Karpas-422 (cell line): ENCODE measurements at regions not wholly inside any gene's neighbourhood (a gene's known extent, or its start where the extent isn't known, plus 50 kb on each side); places are given as distances from the start of the nearest gene placed in this dataset.
"Not testable (repeated sequence)": the region's sequence is repeated elsewhere in the genome, so short reads cannot be mapped to it uniquely, and the experiment has no call there.

Source experiments
- DNase-seq: peaks from one replicate; pipeline ENCODE4 v3.0.0-alpha.2; 2015
- H2AFZ ChIP-seq: fragments of 200-600 bp; sonication (generic); 2 replicates; pipeline ENCODE4 v1.6.1; 2014; ENCODE audit warnings: antibody characterized with exemption, low read length, mixed read lengths
- H3K27ac ChIP-seq: fragments of 200-600 bp; sonication (generic); 2 replicates; pipeline ENCODE4 v1.5.1; 2014; ENCODE audit warnings: mild to moderate bottlenecking, low read length, moderate library complexity
- H3K27me3 ChIP-seq: fragments of 200-600 bp; sonication (generic); 2 replicates; pipeline ENCODE4 v1.6.1; 2014; ENCODE audit warnings: low read length, mixed read lengths
- H3K36me3 ChIP-seq: fragments of 200-600 bp; sonication (generic); 2 replicates; pipeline ENCODE4 v1.6.1; 2014; ENCODE audit warnings: low read length, mixed read lengths; ENCODE audit not compliant: insufficient read depth
- H3K4me1 ChIP-seq: fragments of 200-600 bp; sonication (generic); 2 replicates; pipeline ENCODE4 v1.6.1; 2014; ENCODE audit warnings: mild to moderate bottlenecking, low read length, mixed read lengths
- H3K4me2 ChIP-seq: fragments of 200-600 bp; sonication (generic); 2 replicates; pipeline ENCODE4 v1.6.1; 2014; ENCODE audit warnings: low read length, low read depth, mild to moderate bottlenecking; ENCODE audit not compliant: poor library complexity, severe bottlenecking
- H3K4me3 ChIP-seq: fragments of 200-600 bp; sonication (generic); 2 replicates; pipeline ENCODE4 v1.5.1; 2014; ENCODE audit warnings: mild to moderate bottlenecking, antibody characterized with exemption, low read length, mixed read lengths
- H3K79me2 ChIP-seq: fragments of 200-600 bp; sonication (generic); 2 replicates; pipeline ENCODE4 v1.6.1; 2014; ENCODE audit warnings: mild to moderate bottlenecking, low read length, mixed read lengths
- H3K9ac ChIP-seq: fragments of 200-600 bp; sonication (generic); 2 replicates; pipeline ENCODE4 v1.6.0; 2014; ENCODE audit warnings: low read length
- H3K9me2 ChIP-seq: fragments of 200-600 bp; sonication (generic), shearing (Covaris generic); replicated peaks from 2 replicates; pipeline ENCODE4 v1.6.0; 2014; ENCODE audit warnings: mild to moderate bottlenecking, low read length, moderate library complexity; ENCODE audit not compliant: insufficient read depth
- H3K9me3 ChIP-seq: fragments of 300-700, 200-600 bp; sonication (generic); 2 replicates; pipeline ENCODE4 v1.6.1; 2014; ENCODE audit warnings: low read length, mixed read lengths
- H4K20me1 ChIP-seq: fragments of 200-600 bp; sonication (generic); 2 replicates; pipeline ENCODE4 v1.6.1; 2014; ENCODE audit warnings: mild to moderate bottlenecking, antibody characterized with exemption, low read length, low read depth; ENCODE audit not compliant: insufficient read depth

DNA sequence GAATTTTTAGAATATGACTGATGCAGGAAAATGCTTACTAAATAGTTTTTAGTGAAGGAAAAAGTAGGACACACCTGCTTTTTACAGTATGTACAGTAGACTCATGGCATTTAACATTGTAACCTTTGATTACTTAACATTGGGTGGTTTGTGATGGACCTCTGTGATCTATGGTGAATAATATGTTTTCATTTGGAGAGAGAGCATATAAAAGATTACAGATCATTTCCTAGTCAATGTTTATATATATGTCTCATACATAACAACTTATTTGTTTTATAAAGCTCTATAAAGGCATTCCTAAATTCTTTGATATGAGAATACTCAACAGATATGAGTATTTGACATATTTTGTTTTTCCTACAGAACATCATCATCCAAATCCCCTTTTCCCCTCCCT lies 129.3 kb upstream of the PDE7B start:
- Histone ChIP-seq H3K79me2 (no peaks in the 10 kb centered on the region), H2AFZ (no peak overlapping the region), H3K27ac (no peak overlapping the region), H4K20me1 (no peaks in the 10 kb centered on the region), H3K4me1 (no peaks in the 10 kb centered on the region), H3K9me3 (no peaks in the 10 kb centered on the region), H3K36me3 (no peaks in the 10 kb centered on the region), H3K9me2 (no peaks in the 10 kb centered on the region), H3K9ac (no peak overlapping the region), H3K27me3 (no peaks in the 10 kb centered on the region), H3K4me2 (no peak overlapping the region), H3K4me3 (no peak overlapping the region)
- no peak for DNase-seq

DNA sequence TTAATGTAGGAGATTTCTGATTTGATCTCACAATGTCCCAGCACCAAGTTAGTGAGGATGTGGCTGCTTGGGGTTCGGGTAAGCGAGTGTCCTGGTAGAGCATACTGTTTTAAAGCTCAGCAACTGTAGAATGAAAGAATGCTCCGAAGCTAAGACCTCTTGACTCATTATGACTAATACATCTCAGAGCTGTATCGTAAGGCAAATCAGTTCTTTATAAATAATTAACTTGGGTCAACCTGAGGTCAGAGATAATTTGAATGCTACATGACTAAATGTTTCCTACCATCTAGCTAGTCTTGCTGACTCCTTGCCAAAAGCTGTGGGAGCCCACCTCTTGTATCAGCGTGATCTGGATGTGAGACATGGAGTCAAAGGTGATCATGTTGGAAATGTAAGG lies 128.8 kb upstream of the PDE7B start:
- no peak overlapping the region for H3K27ac ChIP-seq
- no peak overlapping the region for H3K4me2 ChIP-seq
- H3K9me2 ChIP-seq = no peaks in the 10 kb centered on the region
- no peaks in the 10 kb centered on the region for H3K36me3 ChIP-seq
- H3K79me2 ChIP-seq = no peaks in the 10 kb centered on the region
- H4K20me1 ChIP-seq = no peaks in the 10 kb centered on the region
- no peak overlapping the region for H2AFZ ChIP-seq
- H3K4me3 ChIP-seq = no peak overlapping the region
- H3K9me3 ChIP-seq = no peaks in the 10 kb centered on the region
- DNase-seq = no peak
- H3K27me3 ChIP-seq = no peaks in the 10 kb centered on the region
- H3K4me1 ChIP-seq = no peaks in the 10 kb centered on the region
- H3K9ac ChIP-seq = no peak overlapping the region

- H3K4me3 ChIP-seq = no peak overlapping the region
- H3K4me2 ChIP-seq = no peak overlapping the region
- no peak overlapping the region for H3K27ac ChIP-seq
- no peaks in the 10 kb centered on the region for H3K36me3 ChIP-seq
- H3K9me3 ChIP-seq = no peaks in the 10 kb centered on the region
- H3K79me2 ChIP-seq = no peaks in the 10 kb centered on the region
- H3K4me1 ChIP-seq = no peaks in the 10 kb centered on the region
- no peaks in the 10 kb centered on the region for H4K20me1 ChIP-seq
- H2AFZ ChIP-seq = no peak overlapping the region
- H3K9me2 ChIP-seq = no peaks in the 10 kb centered on the region
- H3K27me3 ChIP-seq = no peaks in the 10 kb centered on the region
- no peak for DNase-seq
- no peak overlapping the region for H3K9ac ChIP-seq
Observed at GRCh38 chr6:135728589-135728988, 122.9 kb upstream of the PDE7B start.

DNA sequence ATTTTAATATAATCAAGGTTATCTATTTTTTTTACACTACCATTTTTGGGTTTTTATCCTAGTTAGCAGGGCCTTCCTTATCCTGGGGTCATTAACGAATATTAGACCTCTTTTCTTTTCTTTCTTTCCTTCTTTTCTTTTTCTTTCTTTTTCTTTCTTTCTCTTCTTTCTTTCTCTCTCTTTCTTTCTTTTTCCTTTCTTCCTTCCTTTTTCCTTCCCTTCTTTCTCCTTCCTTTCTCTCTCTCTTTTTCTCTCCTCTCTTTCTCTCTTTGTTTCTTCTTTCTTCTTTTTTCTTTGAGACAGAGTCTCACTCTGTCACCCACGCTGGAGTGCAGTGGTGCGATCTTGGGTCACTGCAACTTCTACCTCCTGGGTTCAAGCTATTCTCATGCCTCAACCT lies 120.4 kb upstream of the PDE7B start:
- H2AFZ ChIP-seq = no peak overlapping the region
- no peak for DNase-seq
- H3K27ac ChIP-seq = no peak overlapping the region
- no peaks in the 10 kb centered on the region for H3K4me1 ChIP-seq
- H3K9me2 ChIP-seq = no peaks in the 10 kb centered on the region
- H3K9ac ChIP-seq = no peak overlapping the region
- H3K4me3 ChIP-seq = no peak overlapping the region
- H3K36me3 ChIP-seq = no peaks in the 10 kb centered on the region
- no peaks in the 10 kb centered on the region for H4K20me1 ChIP-seq
- H3K79me2 ChIP-seq = no peaks in the 10 kb centered on the region
- H3K9me3 ChIP-seq = no peaks in the 10 kb centered on the region
- no peak overlapping the region for H3K4me2 ChIP-seq
- no peaks in the 10 kb centered on the region for H3K27me3 ChIP-seq

- not testable (repeated sequence) for H3K27ac ChIP-seq, H3K36me3 ChIP-seq, H3K79me2 ChIP-seq, H3K9me2 ChIP-seq, H3K4me1 ChIP-seq, DNase-seq, H4K20me1 ChIP-seq, H2AFZ ChIP-seq, H3K9ac ChIP-seq, H3K9me3 ChIP-seq, H3K4me3 ChIP-seq, H3K27me3 ChIP-seq, H3K4me2 ChIP-seq
Observed at GRCh38 chr6:135736351-135736750, 115.2 kb upstream of the PDE7B start.

GRCh38 chr6:135738636-135739035 lies 112.9 kb upstream of the PDE7B start:
- Histone ChIP-seq H4K20me1 (no peaks in the 10 kb centered on the region), H3K9me2 (no peaks in the 10 kb centered on the region), H3K79me2 (no peaks in the 10 kb centered on the region), H3K4me2 (no peak overlapping the region), H3K4me1 (no peaks in the 10 kb centered on the region), H3K4me3 (no peak overlapping the region), H3K27ac (no peak overlapping the region), H3K9ac (no peak overlapping the region), H3K27me3 (no peaks in the 10 kb centered on the region), H3K36me3 (no peaks in the 10 kb centered on the region), H3K9me3 (no peaks in the 10 kb centered on the region), H2AFZ (no peak overlapping the region)
- no peak for DNase-seq

GRCh38 chr6:135739288-135739687 lies 112.2 kb upstream of the PDE7B start:
- no peaks in the 10 kb centered on the region for H3K9me3 ChIP-seq
- H3K27me3 ChIP-seq = no peaks in the 10 kb centered on the region
- no peaks in the 10 kb centered on the region for H4K20me1 ChIP-seq
- no peak for DNase-seq
- no peak overlapping the region for H3K27ac ChIP-seq
- no peak overlapping the region for H2AFZ ChIP-seq
- H3K9me2 ChIP-seq = no peaks in the 10 kb centered on the region
- H3K4me1 ChIP-seq = no peaks in the 10 kb centered on the region
- no peaks in the 10 kb centered on the region for H3K36me3 ChIP-seq
- no peak overlapping the region for H3K4me2 ChIP-seq
- no peaks in the 10 kb centered on the region for H3K79me2 ChIP-seq
- H3K9ac ChIP-seq = no peak overlapping the region
- no peak overlapping the region for H3K4me3 ChIP-seq

DNA sequence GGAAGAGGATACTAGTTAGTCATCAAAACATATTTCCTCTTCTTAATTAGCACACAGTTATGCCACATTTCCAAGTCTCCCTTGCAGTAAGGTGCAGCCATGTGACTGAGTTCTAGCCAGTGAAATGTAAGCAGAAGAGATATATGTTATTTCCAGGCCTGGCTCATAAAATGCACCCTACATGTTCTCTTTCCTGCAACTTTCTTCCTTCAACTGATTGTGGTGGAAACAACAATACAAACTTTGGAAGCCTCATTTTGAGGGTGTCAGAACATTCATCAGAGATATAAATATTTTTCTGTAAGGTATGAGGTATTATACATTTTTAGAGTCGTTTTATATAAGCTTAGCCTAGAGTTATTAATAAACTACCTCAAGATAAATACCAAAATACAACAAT lies 110.9 kb upstream of the PDE7B start:
- H3K9me3 ChIP-seq = no peaks in the 10 kb centered on the region
- H2AFZ ChIP-seq = no peak overlapping the region
- H3K9ac ChIP-seq = no peak overlapping the region
- H3K27me3 ChIP-seq = no peaks in the 10 kb centered on the region
- H3K4me2 ChIP-seq = no peak overlapping the region
- H3K79me2 ChIP-seq = no peaks in the 10 kb centered on the region
- no peak for DNase-seq
- no peak overlapping the region for H3K27ac ChIP-seq
- no peaks in the 10 kb centered on the region for H3K9me2 ChIP-seq
- H4K20me1 ChIP-seq = no peaks in the 10 kb centered on the region
- H3K4me1 ChIP-seq = no peaks in the 10 kb centered on the region
- H3K36me3 ChIP-seq = no peaks in the 10 kb centered on the region
- H3K4me3 ChIP-seq = no peak overlapping the region

DNA sequence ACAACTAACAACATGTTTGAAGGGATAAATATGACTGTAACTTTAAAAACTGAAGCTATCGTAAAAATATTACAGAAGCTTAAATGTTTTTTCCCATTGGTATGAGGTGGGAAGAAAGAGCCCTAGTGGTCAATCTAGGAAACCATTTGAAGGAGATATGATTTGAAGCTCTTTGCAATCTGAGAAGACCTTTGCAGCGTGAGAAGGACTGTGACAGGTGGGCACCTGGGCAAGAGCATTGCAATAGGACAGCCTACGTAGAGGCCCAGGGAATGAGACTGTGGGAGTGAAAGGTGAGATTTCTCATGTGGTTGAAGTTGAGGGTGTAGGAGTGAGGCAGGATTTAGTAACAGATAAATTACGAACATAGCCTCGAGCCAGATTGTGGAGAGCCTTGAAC lies 108.0 kb upstream of the PDE7B start:
- Histone ChIP-seq H3K9me3 (no peaks in the 10 kb centered on the region), H3K4me3 (no peak overlapping the region), H3K36me3 (no peaks in the 10 kb centered on the region), H3K4me1 (no peaks in the 10 kb centered on the region), H3K79me2 (no peaks in the 10 kb centered on the region), H3K27ac (no peak overlapping the region), H3K27me3 (no peaks in the 10 kb centered on the region), H2AFZ (no peak overlapping the region), H3K4me2 (no peak overlapping the region), H4K20me1 (no peaks in the 10 kb centered on the region), H3K9me2 (no peaks in the 10 kb centered on the region), H3K9ac (no peak overlapping the region)
- DNase-seq = no peak
